Stimulated activated effector memory CD8-positive, alpha-beta T cell treated with anti-CD3 and anti-CD28 coated beads, Interleukin-12 subunit alpha, Interleukin-12 subunit beta, amount 100 ng/mL, for 72 hours (primary cell): ENCODE measurements at regions not wholly inside any gene's neighbourhood (a gene's known extent, or its start where the extent isn't known, plus 50 kb on each side); places are given as distances from the start of the nearest gene placed in this dataset.

Experiments used
- ATAC-seq: fragments of 150-1000 bp; cut with Tn5 transposase; 2 replicates; pipeline ENCODE4 v1.10.0; 2021
- DNase-seq, 2 donors: peaks; one replicate each; pipeline ENCODE4 v3.0.0; 2021 to 2022; ENCODE audit warnings: low spot score in 2 of 2
- H3K27ac Mint-ChIP-seq: one replicate; pipeline ENCODE4 v1.8.0; 2022; ENCODE audit warnings: mild to moderate bottlenecking, mixed read lengths
- H3K36me3 Mint-ChIP-seq: one replicate; pipeline ENCODE4 v1.8.0; 2022; ENCODE audit warnings: mild to moderate bottlenecking, mixed read lengths
- H3K4me1 Mint-ChIP-seq: one replicate; pipeline ENCODE4 v1.8.0; 2022; ENCODE audit warnings: mixed read lengths
- H3K4me3 Mint-ChIP-seq: one replicate; pipeline ENCODE4 v1.8.0; 2022; ENCODE audit warnings: mild to moderate bottlenecking, mixed read lengths
- H3K9me3 Mint-ChIP-seq: one replicate; pipeline ENCODE4 v1.8.0; 2022; ENCODE audit warnings: mixed read lengths

DNA sequence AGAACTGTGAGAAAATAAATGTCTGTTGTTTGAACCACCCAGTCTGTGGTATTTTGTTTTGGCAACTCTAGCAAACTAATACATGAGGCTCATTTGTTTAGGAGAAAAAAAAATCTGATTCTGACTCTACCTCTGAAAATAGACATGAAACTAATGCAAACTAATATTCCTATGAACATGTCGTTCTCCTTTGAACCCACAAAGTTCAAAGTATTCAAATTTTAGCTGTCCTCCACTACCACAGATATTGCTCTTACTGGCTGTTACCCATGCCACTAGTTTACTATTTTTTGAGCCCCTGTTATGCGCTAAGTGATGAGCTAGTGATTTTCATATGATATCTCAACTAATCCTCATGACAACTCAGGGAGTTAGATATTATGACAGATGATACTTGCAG is 58.8 kb upstream of the ZNF804B start:
- no peaks in the 10 kb centered on the region for H3K4me1 Mint-ChIP-seq
- peaks cover 2% of the 10 kb centered on the region for H3K9me3 Mint-ChIP-seq
- no peak overlapping the region for H3K27ac Mint-ChIP-seq
- ATAC-seq (no peak), DNase-seq (no peak)
- H3K36me3 Mint-ChIP-seq = no peaks in the 10 kb centered on the region
- no peak overlapping the region for H3K4me3 Mint-ChIP-seq

DNA sequence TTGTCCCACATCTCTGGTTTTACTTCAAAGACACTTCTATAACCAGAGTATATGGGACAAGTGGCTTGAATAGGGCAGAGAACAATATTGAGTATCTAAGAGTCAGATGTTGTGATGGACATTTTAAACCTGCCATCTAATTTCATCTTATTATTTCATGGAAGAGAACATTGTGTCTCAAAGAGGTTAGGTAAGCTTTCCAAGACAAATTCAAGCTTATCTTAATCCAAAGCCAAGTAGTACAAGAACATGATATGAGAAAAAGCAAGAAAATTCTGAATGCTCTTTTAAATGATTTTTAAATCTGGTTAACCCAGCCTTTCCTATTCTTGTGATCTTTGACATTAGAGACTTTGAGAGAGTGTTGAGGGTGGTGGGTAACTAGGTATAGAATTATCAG is 65.3 kb upstream of the ZNF804B start:
- Mint-ChIP-seq H3K27ac (no peak overlapping the region), H3K4me3 (no peak overlapping the region), H3K4me1 (no peaks in the 10 kb centered on the region), H3K36me3 (no peaks in the 10 kb centered on the region), H3K9me3 (peaks cover 8% of the 10 kb centered on the region)
- ATAC-seq (no peak), DNase-seq (no peak)

GRCh38 chr7:88693131-88693530 is 66.4 kb upstream of the ZNF804B start:
- ATAC-seq (no peak), DNase-seq (no peak)
- Mint-ChIP-seq H3K9me3 (peaks cover 8% of the 10 kb centered on the region), H3K36me3 (no peaks in the 10 kb centered on the region), H3K4me1 (no peaks in the 10 kb centered on the region), H3K4me3 (no peak overlapping the region), H3K27ac (no peak overlapping the region)

- Mint-ChIP-seq H3K4me1 (no peaks in the 10 kb centered on the region), H3K4me3 (no peak overlapping the region), H3K27ac (no peak overlapping the region), H3K9me3 (peaks cover 8% of the 10 kb centered on the region), H3K36me3 (no peaks in the 10 kb centered on the region)
- ATAC-seq = no peak
- no peak for DNase-seq
Measured at GRCh38 chr7:88692493-88692892, 67.0 kb upstream of the ZNF804B start.

- no peak for ATAC-seq
- Mint-ChIP-seq H3K9me3 (peaks cover 15% of the 10 kb centered on the region), H3K4me1 (no peaks in the 10 kb centered on the region), H3K36me3 (no peaks in the 10 kb centered on the region), H3K27ac (no peak overlapping the region), H3K4me3 (no peak overlapping the region)
- no peak for DNase-seq
Measured at GRCh38 chr7:88689821-88690220, 69.7 kb upstream of the ZNF804B start.

GRCh38 chr7:88688222-88688621 is 71.3 kb upstream of the ZNF804B start:
- H3K4me3 Mint-ChIP-seq = no peak overlapping the region

GRCh38 chr7:88686468-88687229 is 72.9 kb upstream of the ZNF804B start:
- H3K4me1 Mint-ChIP-seq = no peaks in the 10 kb centered on the region
- no peak for DNase-seq
- H3K36me3 Mint-ChIP-seq = no peaks in the 10 kb centered on the region
- no peak overlapping the region for H3K27ac Mint-ChIP-seq
- H3K4me3 Mint-ChIP-seq = no peak overlapping the region
- peaks cover 12% of the 10 kb centered on the region for H3K9me3 Mint-ChIP-seq
- ATAC-seq = no peak

More at GRCh38 chr7:88688222-88688621, 71.3 kb upstream of the ZNF804B start:
- ATAC-seq (no peak), DNase-seq (no peak)
- H3K27ac Mint-ChIP-seq = no peak overlapping the region
- no peaks in the 10 kb centered on the region for H3K4me1 Mint-ChIP-seq
- H3K36me3 Mint-ChIP-seq = no peaks in the 10 kb centered on the region
- peaks cover 15% of the 10 kb centered on the region for H3K9me3 Mint-ChIP-seq

- H3K27ac Mint-ChIP-seq = no peak overlapping the region
- H3K4me1 Mint-ChIP-seq = no peaks in the 10 kb centered on the region
- ATAC-seq = no peak
- H3K4me3 Mint-ChIP-seq = no peak overlapping the region
- no peak for DNase-seq
- H3K36me3 Mint-ChIP-seq = no peaks in the 10 kb centered on the region
- H3K9me3 Mint-ChIP-seq = peaks cover 11% of the 10 kb centered on the region
Measured at GRCh38 chr7:88681682-88682081, 77.8 kb upstream of the ZNF804B start.

DNA sequence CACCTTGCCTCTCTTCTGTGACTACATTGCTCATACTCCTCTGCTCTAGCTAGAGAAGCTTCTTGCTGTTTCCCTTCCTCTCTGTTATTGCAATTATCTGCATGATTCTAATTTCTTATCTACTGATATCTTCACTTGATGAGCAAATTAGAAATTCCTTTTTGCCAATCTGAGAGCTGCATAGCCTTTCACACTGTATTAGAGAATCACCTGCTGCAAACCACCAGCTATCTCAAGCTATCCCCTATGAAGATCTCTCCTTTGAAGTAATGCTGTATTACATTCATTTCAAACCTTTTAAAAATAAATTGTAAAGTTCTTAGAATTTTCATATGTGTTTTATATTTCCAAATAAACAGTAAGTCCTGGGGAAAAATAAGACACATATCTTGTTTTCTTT is 89.0 kb upstream of the ZNF804B start:
- Mint-ChIP-seq H3K27ac (no peak overlapping the region), H3K4me3 (no peak overlapping the region), H3K36me3 (no peaks in the 10 kb centered on the region), H3K9me3 (peaks cover 13% of the 10 kb centered on the region), H3K4me1 (no peaks in the 10 kb centered on the region)
- ATAC-seq (no peak), DNase-seq (no peak)

GRCh38 chr7:88669913-88670312 is 89.6 kb upstream of the ZNF804B start:
- no peak for DNase-seq
- Mint-ChIP-seq H3K4me3 (no peak overlapping the region), H3K36me3 (no peaks in the 10 kb centered on the region), H3K27ac (no peak overlapping the region), H3K4me1 (no peaks in the 10 kb centered on the region), H3K9me3 (peaks cover 13% of the 10 kb centered on the region)
- no peak for ATAC-seq

DNA sequence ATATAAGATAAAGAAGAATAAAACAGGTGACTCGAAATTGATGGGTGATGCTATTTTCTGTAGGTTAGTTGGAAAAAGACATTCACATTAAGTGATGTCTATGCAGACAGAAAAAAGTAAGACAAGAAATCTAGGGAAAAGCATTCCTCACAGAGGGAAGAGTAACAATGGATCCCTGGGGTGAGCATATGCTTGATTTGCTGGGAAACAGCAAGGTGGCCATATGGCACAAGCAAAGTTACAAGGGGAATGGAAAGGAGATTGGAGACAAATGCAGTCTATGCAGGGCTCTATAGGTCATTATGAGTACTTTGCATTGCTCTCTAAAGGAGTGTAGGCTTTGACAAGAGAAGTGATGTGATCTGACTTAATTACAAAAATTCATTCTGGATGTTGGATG is 90.9 kb upstream of the ZNF804B start:
- peaks cover 16% of the 10 kb centered on the region for H3K9me3 Mint-ChIP-seq
- H3K27ac Mint-ChIP-seq = no peak overlapping the region
- H3K4me1 Mint-ChIP-seq = no peaks in the 10 kb centered on the region
- no peak for ATAC-seq
- DNase-seq = no peak
- no peaks in the 10 kb centered on the region for H3K36me3 Mint-ChIP-seq
- H3K4me3 Mint-ChIP-seq = no peak overlapping the region

- no peaks in the 10 kb centered on the region for H3K36me3 Mint-ChIP-seq
Measured at GRCh38 chr7:88666626-88667025, 92.9 kb upstream of the ZNF804B start.

DNA sequence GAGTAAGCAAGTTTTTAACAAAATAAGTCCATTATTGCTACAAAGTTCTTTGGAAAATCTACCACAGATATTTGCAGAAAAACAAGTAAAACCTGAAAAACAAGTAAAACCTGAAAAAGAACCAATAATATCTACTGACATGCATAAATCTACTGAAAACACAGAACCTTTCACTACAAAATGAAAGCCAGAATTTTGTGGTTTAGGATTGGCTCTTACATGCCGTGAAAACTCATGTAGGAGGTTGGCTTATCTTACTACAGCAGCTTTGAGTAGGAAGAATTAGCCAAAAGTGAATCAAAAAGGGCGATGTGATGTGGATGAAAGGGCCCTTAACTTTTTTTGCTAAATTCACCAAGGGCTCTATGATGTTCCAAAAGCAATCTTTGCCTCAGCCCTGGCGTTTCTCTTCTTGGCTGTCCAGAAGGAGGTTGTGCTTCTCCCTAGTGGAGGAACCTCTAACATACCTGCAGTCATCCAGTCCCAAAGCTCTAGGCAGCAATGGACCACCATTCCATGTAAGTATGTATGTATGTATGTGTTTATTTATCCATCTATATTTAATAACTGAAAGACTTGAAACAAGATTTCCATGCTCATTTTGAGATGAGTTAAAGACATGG is 93.5 kb upstream of the ZNF804B start:
- no peak for ATAC-seq
- Mint-ChIP-seq H3K27ac (no peak overlapping the region), H3K9me3 (peaks cover 10% of the 10 kb centered on the region), H3K36me3 (no peaks in the 10 kb centered on the region), H3K4me3 (no peak overlapping the region), H3K4me1 (no peaks in the 10 kb centered on the region)
- DNase-seq = no peak

More at GRCh38 chr7:88666626-88667025, 92.9 kb upstream of the ZNF804B start:
- no peaks in the 10 kb centered on the region for H3K4me1 Mint-ChIP-seq
- no peak for DNase-seq
- H3K9me3 Mint-ChIP-seq = peaks cover 10% of the 10 kb centered on the region
- no peak overlapping the region for H3K27ac Mint-ChIP-seq
- no peak for ATAC-seq
- H3K4me3 Mint-ChIP-seq = no peak overlapping the region

DNA sequence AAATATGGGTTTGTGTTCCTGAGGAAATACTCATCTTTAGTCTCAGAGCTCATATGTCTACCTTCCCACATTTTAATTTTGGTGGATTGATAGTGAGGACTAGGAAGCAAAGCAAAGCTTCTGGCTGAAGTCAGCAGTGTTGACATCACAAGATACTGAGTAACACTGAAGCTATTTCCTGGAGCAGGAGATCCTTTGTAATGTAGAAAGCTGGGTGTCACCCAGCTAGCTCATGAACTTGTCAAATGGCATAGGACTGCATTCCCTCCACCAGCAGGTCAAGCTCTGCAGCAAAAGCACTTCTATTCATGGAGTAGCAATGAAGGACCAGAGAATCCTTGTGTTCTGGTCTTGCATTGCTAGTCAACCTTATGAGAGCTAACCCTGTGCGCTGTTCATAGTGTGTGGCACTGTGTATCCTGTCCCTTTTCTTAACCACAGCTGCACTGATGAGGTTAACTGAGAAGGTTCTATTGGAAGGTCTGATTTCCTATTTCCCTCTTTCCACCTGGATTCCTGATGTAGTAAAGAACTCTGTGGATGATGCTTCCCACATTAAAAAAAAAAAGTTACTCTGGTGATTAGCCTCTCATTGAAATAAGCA is 94.8 kb upstream of the ZNF804B start:
- no peak overlapping the region for H3K27ac Mint-ChIP-seq
- peaks cover 7% of the 10 kb centered on the region for H3K9me3 Mint-ChIP-seq
- no peak overlapping the region for H3K4me3 Mint-ChIP-seq
- H3K36me3 Mint-ChIP-seq = no peaks in the 10 kb centered on the region
- ATAC-seq = no peak
- H3K4me1 Mint-ChIP-seq = no peaks in the 10 kb centered on the region
- no peak for DNase-seq

DNA sequence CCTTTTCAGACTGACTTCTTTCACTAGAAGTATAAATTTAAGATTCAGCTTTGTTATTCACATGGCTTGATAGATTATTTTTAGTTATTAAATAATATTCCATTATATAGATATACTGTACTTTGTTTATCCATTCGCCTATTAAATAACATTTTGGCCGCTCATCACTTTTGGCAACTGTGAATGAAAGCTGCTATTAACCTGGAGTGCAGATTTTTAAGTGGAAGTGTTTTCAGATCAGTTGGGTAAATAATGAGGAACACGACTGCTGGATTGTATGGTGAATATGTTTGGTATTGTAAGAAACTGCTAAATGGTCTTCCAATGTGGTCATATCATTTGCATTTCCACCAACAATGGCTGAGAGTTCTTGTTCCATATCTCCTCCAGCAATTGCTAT is 97.6 kb upstream of the ZNF804B start:
- Mint-ChIP-seq H3K4me1 (no peaks in the 10 kb centered on the region), H3K27ac (no peak overlapping the region), H3K9me3 (peaks cover 3% of the 10 kb centered on the region), H3K36me3 (no peaks in the 10 kb centered on the region), H3K4me3 (no peak overlapping the region)
- ATAC-seq (no peak), DNase-seq (no peak)

- no peak overlapping the region for H3K4me3 Mint-ChIP-seq
- H3K4me1 Mint-ChIP-seq = no peaks in the 10 kb centered on the region
- peaks cover 9% of the 10 kb centered on the region for H3K9me3 Mint-ChIP-seq
- no peak for DNase-seq
- no peak for ATAC-seq
- H3K27ac Mint-ChIP-seq = no peak overlapping the region
- no peaks in the 10 kb centered on the region for H3K36me3 Mint-ChIP-seq
Measured at GRCh38 chr7:88647825-88648224, 111.7 kb upstream of the ZNF804B start.
